Islet of Langerhans (tissue), 1 donor: ENCODE measurements at regions not wholly inside any gene's neighbourhood (a gene's known extent, or its start where the extent isn't known, plus 50 kb on each side); places are given as distances from the start of the nearest gene placed in this dataset.

Experiments used
- FAIRE-seq: peaks from one replicate; lab custom pipeline; 2011; peaks lifted over from hg19 to GRCh38; lab: Jason Lieb, UNC

DNA sequence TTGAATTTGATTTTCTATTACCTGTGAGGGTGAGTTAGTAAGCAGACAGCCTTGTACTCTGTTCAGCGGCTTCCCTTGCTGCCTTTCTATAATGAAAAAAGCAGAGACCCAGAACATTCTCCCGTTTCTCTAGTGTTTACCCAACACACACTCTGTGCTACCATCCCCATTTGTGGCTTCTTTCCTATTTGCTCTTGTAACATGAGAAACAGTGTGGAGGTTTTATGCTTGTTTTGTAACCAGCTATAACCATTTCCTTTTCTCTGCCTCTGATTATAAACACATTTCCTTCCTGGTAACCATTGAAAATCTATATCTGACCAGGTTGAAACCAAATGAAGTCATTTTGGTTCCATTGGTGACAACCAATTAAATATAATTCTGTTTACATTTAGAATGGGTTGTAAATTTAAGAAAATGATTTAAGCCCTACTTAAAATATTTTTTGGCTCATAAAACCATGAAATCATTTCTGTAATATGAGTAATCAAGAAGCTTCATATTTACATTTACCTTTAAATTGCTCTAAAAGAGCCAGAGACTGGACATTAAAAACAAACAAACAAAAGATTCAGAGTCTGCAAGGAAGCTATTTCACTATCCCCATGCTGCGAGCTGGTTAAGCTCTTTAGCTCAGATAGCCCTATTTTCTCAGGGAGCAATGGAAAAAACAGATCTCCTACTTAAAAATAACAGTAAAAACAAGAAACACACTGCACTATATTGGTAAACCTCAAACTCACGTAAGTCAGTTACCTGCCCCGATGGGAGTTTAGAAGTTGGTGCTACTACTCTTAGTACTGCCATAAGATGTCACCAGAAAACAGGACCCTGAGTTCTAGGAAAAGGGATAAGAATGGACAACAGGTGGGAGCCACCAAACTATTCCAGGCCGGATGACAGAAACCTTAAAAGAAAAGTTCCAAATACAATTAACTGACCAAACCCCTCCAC lies 206.5 kb upstream of the EEA1 start:
- peak; percentile 30 for FAIRE-seq

- no peak for FAIRE-seq
These were observed 207.4 kb upstream of the EEA1 start for GRCh38 chr12:93136253-93137055.

DNA sequence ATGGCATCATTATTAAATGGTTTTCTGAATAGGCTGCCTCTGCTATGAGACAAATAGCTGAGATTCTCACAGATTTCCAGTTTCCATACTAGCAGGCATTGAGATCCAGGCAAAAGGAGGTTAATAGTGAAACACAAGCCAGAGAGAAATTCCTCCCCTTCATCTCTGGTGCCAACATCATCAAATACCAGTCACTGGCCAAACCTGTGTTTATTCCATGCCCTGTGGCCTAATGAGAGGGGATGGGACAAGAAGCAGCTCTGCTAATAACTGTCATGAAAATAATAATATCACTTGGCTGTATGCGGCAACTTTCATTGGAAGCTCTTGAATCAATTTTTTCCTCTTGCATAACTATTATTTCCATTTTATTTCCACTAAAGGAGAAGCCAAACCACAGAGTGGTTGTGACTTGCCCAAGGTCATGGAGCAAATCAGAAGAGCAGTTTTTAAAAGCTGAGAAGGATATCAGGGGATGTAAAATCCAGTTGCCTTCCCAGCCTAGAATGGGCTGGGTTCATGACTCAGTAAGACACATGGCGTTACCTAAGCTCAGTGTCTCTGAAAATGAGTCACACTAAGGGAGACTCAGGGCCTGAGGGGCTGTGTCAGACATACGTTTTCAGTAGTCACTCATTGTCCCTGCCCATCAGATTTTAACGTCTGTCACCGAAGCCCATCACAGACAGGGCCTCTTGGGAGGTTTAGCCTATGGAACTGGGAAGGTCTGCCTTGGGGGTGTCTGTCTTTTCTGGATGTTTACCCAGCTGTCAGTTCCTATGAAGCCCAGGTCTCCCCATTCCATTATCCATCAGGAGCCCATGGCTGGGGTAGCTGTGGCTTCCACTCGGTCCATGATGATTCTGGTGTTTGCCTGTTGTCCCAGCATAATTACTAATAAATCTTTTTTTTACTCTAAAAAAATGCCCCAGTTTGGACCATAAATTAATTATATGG lies 208.8 kb upstream of the EEA1 start:
- no peak for FAIRE-seq

- FAIRE-seq = no peak
These were observed 210.1 kb upstream of the EEA1 start for GRCh38 chr12:93139028-93139665.

DNA sequence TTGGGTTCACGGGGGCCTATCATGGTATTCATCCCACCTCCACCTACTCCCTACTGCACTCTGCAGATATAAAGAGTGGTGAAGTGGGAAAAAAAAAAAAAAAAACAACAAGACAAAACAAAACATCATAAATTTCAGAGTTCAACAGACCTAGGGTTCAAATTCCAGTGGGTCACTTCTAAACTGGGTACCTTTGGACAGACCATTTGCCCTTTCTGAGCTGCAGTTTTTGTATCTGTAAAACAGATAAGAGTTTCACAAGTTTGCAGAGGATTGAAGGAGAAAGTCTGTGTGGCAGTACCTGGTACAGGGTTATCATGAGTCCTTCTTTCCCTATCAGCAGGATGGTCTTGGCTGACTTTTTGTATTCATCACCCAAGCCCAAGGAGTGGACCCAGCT lies 211.2 kb upstream of the EEA1 start:
- no peak for FAIRE-seq

DNA sequence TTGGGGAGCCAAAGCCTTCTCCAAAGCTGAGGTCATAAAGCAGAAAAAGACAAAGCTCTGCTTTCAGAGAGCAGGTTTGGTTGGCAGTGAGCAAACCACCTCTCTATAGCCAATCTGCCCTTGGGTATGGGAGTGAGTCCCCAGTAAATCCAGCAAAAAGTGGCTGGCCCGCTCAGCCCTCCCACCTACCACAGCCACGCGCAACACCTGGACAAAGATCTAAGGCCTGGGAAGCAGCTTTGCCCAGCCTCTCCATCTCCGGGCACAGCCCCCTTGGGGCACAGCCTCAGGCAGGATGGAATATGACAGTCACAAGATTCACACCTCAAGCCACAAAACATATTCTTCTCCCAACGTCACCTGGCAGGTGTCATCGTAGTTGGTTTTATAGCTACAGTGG lies 211.7 kb upstream of the EEA1 start:
- FAIRE-seq = no peak

DNA sequence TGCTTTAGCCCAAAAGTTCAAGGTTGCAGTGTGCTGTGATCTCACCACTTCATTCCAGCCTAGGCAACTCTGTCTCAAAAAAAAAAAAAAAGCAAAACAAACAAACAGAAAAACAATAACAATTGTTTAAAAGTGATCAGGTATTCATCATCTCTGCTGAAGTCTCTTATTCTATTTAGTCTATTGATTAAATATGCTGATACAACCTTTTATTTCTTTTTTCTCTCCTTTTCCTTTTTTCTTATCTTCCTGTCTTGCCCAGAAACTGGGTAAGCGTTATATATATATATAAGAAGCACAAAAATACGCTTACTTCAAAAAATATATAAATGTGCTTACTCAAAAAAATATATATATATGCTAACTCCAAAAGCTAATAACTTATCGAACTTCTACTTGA lies 213.8 kb upstream of the EEA1 start:
- no peak for FAIRE-seq

GRCh38 chr12:93144109-93144508 lies 215.0 kb upstream of the EEA1 start:
- FAIRE-seq = no peak

DNA sequence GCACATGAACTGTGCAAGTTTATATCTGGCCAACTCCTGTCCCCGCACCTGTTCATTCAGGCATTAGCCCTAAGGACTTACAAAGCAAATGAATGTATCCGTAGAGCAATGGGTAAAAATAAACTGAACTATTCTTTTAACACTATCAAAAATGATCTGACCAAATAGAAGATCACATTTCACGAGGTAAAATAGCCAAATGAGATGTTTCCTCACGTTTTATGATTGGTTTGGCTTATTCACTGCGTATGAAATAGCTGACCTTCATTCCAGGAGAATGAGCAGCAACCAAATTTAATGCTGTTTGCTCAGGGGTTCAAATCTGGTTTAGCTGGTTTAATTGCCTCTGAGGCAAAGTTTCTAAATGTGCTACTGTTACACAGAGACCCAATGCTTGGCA lies 216.0 kb upstream of the EEA1 start:
- peak; percentile 96 for FAIRE-seq

- no peak for FAIRE-seq
These were observed 217.3 kb upstream of the EEA1 start for GRCh38 chr12:93146263-93146939.

- FAIRE-seq = no peak
These were observed 217.9 kb upstream of the EEA1 start for GRCh38 chr12:93146970-93147369.

DNA sequence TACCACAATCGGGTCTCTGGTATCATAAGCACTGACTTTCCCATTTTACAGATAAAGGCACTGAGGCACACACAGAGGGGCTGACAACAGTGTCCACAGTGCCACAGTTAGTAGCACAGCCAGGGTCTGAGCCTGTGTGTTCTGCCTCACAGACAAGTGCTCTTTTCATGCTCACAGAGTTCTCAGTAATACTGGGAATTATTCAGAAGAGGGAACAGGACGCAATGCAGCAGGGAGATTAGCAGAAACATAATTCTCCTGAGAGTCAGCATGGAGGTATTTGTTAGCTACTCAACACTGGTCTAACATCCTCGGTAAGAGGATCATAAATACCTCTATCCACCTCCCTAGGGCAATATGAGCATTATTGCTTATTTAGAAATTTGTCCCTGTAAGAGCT lies 219.3 kb upstream of the EEA1 start:
- no peak for FAIRE-seq

DNA sequence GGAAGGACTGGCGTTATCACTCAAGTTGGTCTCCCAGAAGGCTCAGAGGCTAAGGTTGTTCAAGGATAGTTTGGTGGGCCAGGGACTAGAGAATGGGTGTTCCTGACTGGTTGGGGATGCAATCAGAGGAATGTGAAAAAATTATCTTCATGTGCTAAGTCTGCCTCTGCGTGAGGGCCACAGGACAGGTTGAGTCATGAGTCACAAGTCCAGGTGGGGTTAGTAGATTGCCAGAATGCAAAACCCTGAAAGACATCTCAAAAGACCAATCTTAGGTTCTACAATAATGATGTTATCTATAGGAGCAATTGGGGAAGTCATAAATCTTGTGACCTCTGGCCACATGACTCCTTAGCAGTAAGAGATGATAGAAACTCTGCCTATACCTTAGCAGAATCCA lies 220.1 kb upstream of the EEA1 start:
- FAIRE-seq = no peak

DNA sequence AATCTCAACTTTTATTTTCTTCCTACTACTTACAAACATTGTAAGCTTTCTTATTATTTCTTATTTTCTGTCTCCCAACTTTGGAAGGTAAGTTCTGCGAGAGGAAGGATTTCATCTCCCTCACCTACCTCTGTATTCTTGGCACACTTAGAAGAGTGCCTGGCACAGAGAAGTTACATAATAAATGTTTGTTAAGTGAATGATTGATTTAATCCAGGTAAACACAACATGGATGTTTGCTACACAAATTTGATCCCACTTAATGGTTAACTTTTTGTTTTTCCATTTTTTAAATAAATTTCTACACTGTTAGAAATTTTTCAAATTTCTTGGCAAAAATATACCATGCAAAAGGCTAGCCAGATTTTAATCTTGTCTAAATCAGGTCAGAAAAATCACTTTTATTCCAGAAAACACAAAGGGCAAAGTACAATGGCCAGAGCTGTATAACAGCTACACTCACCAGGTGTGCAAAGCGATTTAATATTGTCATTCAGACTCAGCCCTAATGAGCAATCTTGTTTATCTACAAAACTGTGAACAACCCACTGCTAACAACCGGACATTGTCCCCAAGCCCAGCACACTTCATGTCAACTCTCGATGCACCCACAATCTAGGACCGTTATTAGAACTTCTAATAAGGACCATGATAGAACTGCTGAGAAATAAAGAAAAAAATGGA lies 222.1 kb upstream of the EEA1 start:
- FAIRE-seq = no peak

DNA sequence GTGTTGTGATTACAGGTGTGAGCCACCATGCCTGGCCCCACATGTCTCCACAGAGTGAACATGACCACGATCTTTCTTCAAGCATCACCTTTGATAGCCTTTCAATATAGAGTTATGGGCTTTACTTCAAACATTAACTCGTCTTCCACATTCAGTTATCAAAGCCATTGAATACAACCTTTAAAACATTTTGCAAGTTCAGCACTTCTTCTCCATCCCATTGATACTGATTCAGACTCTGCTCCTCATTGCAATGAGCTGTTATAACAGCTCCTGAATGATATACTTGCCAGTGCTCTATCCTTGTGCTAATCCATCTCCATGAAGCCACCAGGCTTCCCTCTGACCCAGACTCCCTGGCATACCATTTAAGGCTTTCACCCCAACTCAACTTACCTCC lies 223.5 kb upstream of the EEA1 start:
- no peak for FAIRE-seq

GRCh38 chr12:93153321-93153720 lies 224.2 kb upstream of the EEA1 start:
- no peak for FAIRE-seq

DNA sequence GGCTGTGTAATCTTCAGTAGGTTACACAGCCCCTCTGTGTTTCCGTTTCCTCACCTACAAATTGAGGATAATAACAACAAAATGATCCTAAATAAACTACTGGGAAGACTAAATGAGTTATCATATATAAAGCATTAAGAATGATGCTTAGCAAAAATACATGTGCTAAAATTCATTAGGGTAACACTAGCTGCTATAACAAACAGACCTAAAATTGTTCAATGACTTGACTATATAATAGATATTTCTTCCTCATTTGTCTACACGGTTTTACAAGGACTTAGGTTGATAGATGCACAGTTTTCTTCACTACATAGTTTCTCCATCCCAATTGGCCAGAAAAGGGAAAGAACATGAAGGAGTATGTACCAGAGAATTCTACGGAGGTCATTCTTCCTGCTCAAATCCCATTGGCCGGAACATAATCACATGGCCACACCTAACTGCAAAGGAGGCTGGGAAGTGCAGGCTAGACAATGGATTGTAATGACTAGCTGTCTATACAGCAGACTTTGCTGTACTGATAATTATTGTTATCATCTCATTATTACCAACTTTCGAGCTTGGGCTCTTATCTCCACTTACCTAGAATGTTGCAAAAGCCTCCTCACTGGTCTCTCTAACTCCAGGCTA lies 223.5 kb upstream of the NUDT4 start:
- no peak for FAIRE-seq

- FAIRE-seq = no peak
These were observed 222.8 kb upstream of the NUDT4 start for GRCh38 chr12:93154753-93155480.

- peak; percentile 47 for FAIRE-seq
These were observed 221.5 kb upstream of the NUDT4 start for GRCh38 chr12:93156086-93156716.
